B cell (primary cell): ENCODE measurements at regions not wholly inside any gene's neighbourhood (a gene's known extent, or its start where the extent isn't known, plus 50 kb on each side); places are given as distances from the start of the nearest gene placed in this dataset.

ENCODE experiments used
- CTCF ChIP-seq: fragments of 200-600 bp; IDR thresholded peaks from one replicate; pipeline ENCODE4 v1.8.0; 2022; ENCODE audit warnings: antibody characterized with exemption, mild to moderate bottlenecking
- EZH2 ChIP-seq: IDR thresholded peaks from 2 replicates; pipeline ENCODE4 v1.6.1; 2012; ENCODE audit warnings: borderline replicate concordance, low read depth, mild to moderate bottlenecking, moderate library complexity, low read length; ENCODE audit not compliant: insufficient read depth, poor library complexity, severe bottlenecking

- TF ChIP-seq CTCF (no peak), EZH2 (no peak)
Observed at GRCh38 chr18:71433373-71433772, 1110.8 kb downstream of the CBLN2 start.
